GM18511 (cell line): ENCODE measurements at regions not wholly inside any gene's neighbourhood (a gene's known extent, or its start where the extent isn't known, plus 50 kb on each side); places are given as distances from the start of the nearest gene placed in this dataset.

Experiments used
- ATAC-seq: cut with Tn5 transposase; IDR thresholded peaks from one replicate; pipeline ENCODE4 v1.9.1; 2021; ENCODE audit warnings: mild to moderate bottlenecking, moderate library complexity; ENCODE audit not compliant: unreplicated experiment

DNA sequence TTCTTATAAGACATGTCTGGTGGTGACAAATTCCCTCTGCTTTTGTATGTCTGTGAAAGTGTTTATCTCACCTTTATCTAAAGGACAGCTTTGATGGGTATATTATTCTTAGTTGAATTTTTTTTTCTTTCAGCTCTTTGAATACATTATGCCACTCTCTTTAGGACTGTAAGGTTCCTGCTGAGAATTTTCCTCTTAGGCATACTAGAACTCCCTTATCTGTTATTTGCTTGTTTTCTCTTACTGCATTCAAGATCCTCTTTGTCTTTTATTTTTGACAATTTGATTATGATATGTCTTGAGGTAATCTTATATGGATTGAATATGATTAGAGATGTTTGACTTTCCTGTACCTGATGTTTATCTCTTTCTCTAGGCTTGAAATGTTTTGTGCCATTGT, 1328.4 kb downstream of the PCDH9 start:
- ATAC-seq, result no peak

DNA sequence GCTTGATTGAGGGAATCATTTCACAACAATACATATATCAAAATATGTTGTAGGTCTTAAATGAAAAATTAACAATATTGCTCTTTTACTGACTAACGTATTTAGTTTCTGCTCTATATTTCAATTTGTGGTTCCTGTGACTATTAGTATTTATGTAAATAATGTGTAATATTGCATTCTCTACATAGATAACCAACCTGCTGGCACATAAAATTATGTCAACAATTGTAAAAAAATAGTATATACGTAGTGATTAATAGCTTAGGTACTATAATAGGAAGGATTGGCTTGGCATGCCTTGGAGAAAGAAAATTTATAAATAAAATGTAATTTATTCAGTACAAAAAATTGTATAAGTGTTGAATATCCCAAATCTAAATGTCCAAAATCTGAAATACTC, 1336.1 kb downstream of the PCDH9 start:
- no peak for ATAC-seq

DNA sequence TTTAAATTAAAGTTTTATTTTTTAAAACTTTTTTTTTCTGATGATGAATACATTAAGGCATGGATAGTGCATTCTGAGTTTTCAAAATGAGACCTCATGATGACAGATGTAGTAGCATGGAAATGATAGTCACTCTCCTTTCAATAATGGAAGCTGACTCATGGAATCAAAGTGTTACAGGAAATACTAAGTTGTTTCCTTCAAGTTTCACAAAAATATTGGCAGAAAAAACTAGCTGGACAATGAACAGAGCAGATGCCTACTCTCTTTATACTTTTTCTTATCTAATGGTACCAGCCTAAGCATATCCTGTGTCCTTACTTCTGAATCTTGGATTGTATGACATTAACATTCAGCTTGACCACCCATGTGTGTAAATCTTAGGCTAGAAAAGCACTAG, 1337.3 kb downstream of the PCDH9 start:
- ATAC-seq, result no peak

DNA sequence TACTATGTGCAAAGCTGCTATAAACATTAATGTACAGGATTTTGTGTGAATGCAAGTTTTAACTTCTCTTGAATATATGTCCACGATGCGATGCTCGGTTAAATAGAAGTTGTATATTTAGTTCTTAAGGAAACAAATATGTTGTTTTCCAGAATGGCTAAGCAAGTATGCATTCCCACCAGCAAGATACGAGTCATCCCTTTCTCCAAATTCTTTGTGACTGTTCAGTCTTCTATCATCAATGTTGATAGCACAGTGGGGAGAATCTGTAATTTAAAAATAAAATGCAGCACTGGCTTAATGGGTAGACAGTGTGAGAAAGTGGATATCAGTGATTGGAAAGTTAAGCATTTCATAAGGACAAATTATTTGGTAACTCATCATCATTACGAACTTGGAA, 1340.8 kb downstream of the PCDH9 start:
- ATAC-seq, result no peak

DNA sequence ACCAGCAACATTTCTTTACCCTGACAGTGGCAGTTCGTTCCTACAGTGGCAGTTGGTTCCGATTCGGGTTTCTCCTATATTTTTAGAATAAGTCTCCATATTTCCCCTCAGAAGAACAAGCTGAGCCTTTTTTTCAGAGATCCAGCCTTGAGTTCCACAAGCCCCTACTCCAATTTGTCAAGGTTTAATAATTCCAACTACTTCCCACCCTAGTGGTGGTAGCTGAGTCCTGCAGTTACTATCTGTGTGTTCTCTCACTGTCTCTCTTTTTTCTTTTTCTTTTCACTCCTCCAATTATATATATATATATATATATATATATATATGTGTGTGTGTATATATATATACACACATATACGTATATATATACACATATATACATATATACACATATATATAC, 1347.3 kb downstream of the PCDH9 start:
- ATAC-seq, result no peak

DNA sequence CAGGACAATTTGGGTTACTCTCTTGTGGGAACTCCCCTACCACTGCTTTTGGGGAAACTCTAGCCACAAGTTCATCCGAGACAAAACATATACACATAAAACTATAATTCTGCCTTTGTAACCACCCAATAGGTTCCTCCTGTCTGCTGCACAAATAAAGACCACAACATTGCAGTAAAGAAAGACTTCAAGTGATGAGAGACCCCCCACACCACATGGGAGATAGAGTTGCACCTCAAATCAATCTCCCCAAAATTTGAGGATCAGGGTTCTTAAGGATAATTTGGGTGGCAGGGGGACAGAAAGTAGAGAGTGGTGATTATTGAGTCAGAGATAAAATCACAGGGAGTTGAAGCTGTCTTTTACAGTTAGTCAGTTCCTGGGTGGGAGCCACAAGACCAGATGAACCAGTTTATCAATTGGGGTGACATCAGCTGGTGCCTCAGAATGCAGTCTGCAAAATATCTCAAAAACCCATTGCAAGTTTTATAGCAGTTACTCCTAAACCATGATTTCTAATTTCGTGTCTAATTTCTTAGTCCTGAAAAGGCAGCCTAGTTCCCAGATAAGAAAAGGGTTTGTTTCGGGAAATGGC, 1348.5 kb downstream of the PCDH9 start:
- no peak for ATAC-seq

DNA sequence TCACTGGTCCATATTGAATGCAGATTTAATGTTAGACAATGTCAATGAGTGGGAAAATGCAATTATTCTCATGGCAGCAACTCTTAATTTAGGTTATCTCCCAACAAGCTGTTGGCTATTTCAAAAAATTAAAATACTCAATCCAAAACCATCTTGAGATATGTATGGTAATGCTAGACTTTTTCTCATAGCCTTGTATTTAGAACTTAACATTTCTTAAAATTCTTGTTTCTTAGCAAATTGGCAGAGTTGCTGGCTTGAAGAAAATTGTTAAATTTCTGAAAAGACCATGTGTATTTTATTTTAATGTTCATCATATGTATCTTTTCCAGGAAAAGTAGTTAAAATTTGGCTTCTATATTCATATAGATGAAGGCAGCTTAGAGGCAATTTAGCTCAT, 1355.1 kb downstream of the PCDH9 start:
- no peak for ATAC-seq

DNA sequence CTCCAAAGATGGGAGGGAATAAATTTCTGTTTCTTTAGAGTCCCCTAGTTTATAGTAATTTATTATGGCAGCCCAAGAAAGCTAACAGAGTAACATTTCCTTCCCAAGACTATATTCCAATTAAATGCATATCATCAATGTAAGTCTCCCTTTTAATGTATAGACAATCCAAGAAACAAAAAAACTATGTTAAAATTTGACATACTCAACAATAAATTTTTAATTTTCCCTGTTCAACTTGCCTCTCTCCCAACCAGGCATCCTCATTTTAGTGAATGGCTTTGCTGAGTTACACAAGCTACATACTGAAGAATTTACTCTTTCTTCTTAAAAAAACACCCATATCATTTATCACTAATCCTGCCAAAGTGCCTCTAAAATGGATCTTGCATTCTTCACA, 1357.7 kb downstream of the PCDH9 start:
- no peak for ATAC-seq

DNA sequence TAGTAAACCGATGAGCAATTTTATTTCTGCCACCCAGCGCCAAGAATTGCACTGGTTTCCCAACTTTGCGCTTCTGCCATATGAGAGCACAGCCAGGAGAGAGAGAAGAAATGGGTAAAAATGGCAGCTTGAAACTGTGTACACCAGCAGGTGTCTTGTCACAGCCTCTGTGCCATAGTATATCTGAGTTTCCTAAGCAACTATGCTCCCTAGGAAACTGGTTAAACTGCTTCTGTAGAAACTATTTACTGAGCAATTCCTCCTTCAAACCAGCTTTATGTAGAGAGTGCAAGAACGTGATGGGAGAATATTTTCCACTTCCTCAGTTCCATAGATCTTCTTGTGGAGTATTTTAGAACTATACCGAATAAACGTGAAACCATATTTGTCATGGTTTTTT, 1361.3 kb downstream of the PCDH9 start:
- ATAC-seq, result no peak

DNA sequence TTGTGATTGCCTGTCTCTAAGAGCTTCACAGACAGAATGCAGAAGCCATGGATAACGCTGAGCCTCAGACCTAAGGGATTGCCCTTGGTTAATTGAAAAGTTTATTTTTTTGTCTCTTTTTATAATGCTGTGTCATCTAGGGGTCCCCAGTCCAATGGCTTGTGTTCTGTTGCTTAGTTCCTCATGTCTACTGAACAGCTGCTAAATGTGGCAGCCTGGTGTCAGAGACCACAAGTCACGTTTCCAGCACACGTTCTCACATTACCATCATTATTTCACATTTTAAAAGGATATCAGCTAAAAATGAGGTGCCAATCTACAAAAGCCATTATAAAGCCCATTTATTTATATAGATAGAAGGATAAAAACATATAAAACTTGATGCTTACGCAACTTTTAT, 1362.0 kb downstream of the PCDH9 start:
- ATAC-seq, result no peak

DNA sequence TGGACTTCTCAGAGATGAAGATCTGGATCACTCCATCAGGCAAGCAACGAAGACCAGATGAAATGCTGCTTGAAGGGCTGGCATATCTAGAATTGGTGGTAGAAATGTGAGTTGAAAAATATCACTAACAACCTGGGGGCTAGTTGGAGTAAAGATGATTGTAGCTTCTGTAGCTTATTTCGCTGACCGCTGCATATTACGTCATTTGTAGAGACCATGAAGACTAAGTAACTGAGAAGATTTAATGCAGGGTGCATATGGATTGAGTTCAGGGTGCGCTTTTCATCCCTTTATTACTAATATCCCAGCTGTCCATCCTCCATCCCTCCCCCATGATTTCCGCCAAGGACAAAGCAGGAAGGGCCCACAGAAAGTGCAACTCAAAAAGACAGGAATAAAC, 1364.0 kb downstream of the PCDH9 start:
- ATAC-seq, result no peak

DNA sequence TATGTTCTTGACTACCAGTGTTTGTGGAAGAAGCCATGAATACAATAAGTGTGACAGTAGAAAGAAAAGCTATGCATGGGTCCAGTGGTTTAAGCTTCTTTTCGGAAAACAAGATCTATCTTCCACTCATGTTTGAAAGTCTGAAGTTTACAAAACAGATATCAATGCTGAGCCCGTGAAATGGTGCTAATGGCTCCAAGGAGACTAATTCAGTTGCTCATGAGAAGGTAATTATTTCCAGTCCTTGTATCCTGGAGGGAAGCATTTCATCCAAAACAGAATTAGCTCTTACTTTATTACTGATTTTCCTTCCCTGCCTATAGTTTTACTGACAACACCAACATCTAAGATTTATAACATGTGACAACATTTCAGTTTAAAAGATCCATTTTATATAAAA, 1364.9 kb downstream of the PCDH9 start:
- no peak for ATAC-seq

DNA sequence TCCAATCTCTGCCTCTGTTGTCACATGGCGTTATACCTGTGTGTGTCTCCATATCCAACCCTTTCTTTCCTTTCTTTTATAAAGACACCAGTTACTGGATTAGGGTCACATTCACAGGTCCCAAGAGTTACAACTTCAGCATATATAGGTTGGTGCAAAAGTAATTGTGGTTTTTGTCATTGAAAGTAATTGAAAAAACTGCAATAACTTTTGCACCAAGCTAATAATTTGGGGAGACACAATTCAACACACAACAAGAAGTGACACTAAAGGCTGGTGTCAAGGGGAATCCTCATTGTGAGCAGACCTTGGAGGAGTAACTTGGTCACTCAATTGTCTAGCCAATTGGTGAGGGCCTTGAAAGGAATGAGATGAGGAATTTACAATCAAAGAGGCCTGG, 1366.1 kb downstream of the PCDH9 start:
- ATAC-seq, result no peak

DNA sequence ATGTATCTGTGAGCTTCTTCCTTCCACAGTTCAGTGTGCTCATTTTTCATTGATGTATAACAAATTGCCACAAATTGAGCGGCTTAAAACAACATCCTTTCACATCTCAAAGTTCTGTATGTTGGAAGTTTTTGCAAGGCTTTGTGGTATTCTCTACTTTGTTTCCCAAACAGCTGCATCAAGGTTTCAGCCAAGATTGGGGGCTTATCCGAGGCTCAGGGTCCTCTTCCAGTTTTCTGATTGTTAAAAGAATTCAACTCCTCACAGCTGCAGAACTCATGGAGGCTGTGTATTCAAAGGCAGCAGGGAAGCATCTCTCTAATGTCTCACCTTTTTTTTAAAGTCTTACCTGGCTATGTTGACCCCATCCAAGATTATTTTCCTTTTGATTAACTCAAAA, 1369.8 kb downstream of the PCDH9 start:
- no peak for ATAC-seq

DNA sequence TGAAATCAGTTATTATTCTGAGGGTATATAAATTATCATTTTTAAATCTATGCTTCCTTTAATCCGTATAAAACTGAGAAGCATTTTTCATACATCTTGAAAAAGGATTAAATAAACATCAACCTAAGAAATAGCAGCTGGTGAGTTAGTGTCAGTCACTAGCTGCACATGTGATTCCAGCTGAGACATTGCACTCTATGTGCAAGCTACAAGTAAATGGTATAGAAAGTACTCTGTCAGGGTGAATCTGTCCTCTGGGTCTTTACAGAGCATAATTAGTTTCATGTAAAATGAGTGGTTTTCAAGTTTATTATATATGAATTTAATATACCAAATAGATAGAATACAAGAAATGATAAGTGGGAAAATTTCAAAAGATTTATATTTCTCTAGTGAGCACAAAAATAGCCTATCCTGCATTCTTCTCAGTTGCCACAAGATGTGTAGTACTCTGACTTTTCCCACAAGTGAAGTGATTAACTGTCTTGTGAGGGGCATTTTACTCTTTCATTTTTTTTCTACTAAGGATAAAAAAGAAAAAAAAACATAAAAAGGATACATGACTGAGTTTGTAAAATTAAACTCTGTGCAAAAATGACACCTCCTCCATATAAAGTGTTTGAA, 1372.1 kb downstream of the PCDH9 start:
- no peak for ATAC-seq

DNA sequence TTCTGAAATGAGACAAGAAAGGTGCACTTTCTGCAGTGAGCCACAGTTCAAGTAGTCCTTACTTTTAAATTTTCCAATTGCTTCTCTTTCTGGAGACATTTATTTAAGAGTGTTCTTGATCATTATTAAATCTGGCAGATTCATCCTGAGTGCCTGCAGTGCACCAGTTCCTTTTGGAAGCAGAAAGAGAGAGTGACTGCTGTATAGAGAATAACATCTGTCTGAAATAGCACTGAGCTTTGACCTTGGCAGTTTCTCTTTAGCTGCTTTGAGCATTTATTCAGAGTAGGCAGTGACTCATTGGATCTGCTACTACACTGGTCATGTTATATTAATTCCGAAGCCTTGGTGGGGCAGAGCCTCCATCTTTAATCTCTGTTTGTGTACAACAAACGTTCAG, 1373.7 kb downstream of the PCDH9 start:
- no peak for ATAC-seq

DNA sequence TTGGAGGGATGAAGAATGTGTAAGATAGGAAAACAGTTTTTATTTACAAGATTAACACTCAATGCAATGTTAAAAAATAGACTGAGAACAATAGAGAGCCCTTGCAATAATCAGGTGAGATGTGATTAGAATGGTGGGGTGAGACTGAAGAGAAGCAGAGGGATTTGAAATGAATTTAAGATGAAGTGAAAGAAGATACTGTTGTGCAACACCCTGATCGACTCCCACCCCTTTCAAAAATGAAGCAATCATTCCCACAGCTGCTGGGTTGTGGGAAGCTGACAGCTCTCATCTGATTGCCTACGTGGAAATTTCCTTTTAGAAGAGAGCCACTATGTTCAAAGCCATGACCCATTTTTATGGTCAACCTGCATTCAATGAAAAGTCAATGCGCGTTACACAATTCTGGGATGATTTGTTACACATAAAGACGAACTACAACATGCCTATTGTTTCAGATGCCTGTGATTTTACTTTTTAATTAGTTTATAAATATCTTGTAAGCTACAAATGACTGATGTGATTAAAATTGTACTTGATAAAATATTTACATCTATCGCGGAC, 1374.8 kb downstream of the PCDH9 start:
- ATAC-seq, result no peak

DNA sequence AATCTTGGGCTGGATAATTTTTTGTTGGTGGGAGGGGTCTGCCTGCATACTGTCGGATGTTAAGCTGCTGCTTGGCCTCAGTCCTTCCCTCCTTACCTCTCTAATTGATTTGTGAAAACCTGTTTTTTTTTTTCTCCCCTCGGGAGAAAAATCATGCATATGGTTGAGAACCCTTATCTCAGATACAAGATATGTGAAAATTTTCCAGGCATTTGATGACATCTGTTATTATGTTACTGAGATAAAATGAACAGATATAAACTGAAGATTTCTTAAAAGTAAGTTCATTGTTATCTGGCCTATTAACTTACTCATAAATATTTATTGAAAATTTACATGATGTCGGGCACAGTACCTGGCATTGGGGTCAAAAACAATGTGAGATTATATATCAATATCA, 1375.7 kb downstream of the PCDH9 start:
- no peak for ATAC-seq

DNA sequence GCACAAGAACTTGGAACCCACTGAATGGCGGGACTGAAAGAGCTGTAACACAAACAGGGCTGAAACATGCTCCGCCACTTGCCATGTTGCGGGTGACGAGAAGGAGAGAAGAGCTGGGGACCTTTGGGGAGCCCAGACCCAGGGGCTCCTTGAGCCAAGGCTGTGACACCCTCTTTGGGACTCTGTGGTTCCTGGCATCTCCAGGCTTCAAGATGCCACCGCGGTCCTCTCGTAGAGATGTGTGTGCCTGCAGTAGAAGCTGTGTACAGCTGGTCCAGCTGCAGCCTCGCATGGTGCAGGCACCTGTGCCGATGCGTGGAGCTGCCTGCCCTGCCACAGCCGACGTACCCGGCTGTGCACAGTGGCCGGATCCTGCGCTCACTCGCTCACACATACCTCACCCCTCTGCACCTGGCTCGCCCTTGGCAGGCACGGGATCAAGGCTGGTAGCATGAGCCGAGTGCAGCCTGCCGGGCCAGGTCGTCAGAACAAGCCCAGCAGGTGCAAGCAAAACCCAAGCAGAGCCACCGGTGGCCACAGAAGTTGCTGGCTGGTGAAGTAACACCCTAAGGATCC, 1385.8 kb downstream of the PCDH9 start:
- ATAC-seq, result no peak

DNA sequence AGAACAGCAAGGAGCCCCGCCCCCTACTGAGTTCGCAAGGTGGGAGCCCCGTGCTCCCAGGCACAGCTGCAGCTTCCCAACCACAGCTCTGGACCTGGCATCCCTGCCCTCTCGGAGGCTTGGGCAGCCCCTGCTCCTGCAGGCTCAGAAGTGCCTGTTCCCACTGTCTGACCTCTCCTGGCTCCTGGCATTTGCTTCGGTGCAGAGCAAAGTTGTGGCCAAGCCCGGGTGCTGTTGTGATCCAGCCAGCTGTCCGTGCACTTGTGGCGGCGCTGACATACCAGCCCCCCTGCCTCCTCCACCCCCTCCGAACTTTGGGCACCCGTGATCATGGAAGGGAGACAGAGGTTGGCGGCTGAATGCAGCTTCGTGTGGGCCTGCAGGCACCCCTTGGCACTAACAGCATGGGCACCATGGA, 1386.8 kb downstream of the PCDH9 start:
- no peak for ATAC-seq

DNA sequence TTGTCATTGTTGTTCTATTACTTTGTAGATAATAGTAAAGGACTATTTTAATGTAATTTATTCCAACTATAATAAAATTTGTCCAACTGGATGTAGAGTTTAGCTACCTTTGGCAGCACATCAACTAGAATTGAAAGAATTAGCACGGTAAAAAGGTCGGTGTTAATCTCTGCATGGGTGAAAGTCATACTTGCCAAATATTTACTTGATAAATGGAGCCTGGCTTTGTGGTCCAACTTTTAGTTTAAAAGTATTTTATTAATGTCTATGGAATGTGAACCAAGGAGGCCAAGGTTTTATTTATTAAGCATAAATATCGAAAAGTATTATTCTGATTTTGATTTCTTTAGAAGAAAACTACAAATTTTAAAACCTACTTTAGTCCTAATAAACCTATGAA, 1389.0 kb downstream of the PCDH9 start:
- ATAC-seq, result no peak

DNA sequence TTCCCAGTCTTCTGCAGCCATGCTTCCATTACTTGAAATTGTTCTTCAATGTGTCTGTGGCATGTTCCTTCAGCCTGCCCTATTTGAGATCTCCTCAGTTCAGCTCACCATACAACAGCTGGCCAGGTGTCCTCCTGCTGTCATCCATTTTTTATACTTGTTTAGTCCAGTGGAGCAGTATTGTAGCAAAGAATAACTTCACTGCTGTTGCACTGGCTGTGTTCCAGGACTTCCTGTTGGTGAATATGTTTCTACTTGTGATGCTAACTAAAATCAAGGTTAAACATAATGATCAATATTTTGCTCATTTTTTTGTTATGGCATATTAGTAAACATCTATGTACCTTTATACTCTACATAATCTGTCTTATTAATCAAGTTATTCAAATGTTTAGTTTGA, 1394.1 kb downstream of the PCDH9 start:
- ATAC-seq, result no peak

DNA sequence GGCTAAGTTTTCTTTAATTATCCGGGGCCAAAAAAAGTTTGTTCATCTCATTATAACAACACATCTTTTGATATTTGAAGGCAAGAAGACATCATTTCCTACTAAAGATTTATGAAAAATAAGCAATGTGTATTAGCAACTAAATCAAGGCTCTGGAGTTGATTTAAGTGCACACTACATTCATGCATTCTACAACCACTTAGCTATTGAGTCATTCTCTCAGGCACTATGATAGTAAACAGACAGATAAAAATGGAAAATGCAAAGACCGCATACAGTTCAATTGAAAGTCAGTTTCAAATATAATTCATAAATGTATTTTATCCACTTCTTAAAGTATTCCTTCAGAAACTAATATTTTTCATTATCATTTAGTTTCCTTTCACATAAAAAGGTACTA, 1395.2 kb downstream of the PCDH9 start:
- no peak for ATAC-seq
